HCT116 (cell line): ENCODE measurements at regions not wholly inside any gene's neighbourhood (a gene's known extent, or its start where the extent isn't known, plus 50 kb on each side); places are given as distances from the start of the nearest gene placed in this dataset.

Experiments
- ATAC-seq: fragments of 200-7000 bp; cut with Tn5 transposase; 2 replicates; pipeline ENCODE4 v1.9.1; 2020; ENCODE audit warnings: mild to moderate bottlenecking, moderate library complexity
- BruUV-seq: library from RNA; stranded (reverse); fragments of 400-500 nt; replicated peaks from 2 replicates; lab custom pipeline; 2021; lab: Mats Ljungman, UMichigan
- CTCF ChIA-PET: fragments of 300-600 bp; sonication (Branson Sonifier 250); formaldehyde crosslinking; loops from one replicate; lab custom pipeline; 2021; ENCODE audit warnings: antibody characterized with exemption; lab: Charles Lee
- POLR2A ChIA-PET: fragments of 300-600, 350-600 bp; sonication (Branson Sonifier 250); formaldehyde crosslinking; loops from one replicate; lab custom pipeline; 2021; ENCODE audit warnings: antibody characterized with exemption; lab: Charles Lee
- RAD21 ChIA-PET, 2 experiments: fragments of 300-600 bp; sonication (Branson Sonifier 250); formaldehyde crosslinking; loops; one replicate each; lab custom pipeline; 2023; ENCODE audit warnings: low total read pairs in 2 of 2; ENCODE audit not compliant: uncharacterized antibody in 2 of 2, unreplicated experiment in 2 of 2, low non-redundant PET in 1 of 2; lab: Charles Lee
- DNase-seq: peaks from one replicate; pipeline ENCODE4 v3.0.0-alpha.2; 2010; ENCODE audit warnings: low read depth, low spot score
- H2AFZ ChIP-seq: fragments of 200-600 bp; shearing (Covaris generic), sonication (generic); 2 replicates; pipeline ENCODE4 v1.6.1; 2017; ENCODE audit warnings: low read depth, mixed run types, mixed read lengths, antibody characterized with exemption, low read length; ENCODE audit not compliant: poor library complexity, severe bottlenecking
- H3K27ac ChIP-seq: 2 replicates; pipeline ENCODE4 v1.5.1; 2012; ENCODE audit warnings: low read depth, low read length
- H3K27me3 ChIP-seq: fragments of 200-600 bp; sonication (generic); 2 replicates; pipeline ENCODE4 v1.6.1; 2016; ENCODE audit warnings: mixed run types, low read length, mixed read lengths; ENCODE audit not compliant: insufficient read depth
- H3K36me3 ChIP-seq, 2 experiments: fragments of 200-500 bp in 1 of 2; fragments of 200-600 bp in 1 of 2; sonication (Bioruptor generic) in 1 of 2; sonication (generic) in 1 of 2; 2 replicates each; pipeline versions ENCODE4 v1.5.1 to v1.6.1; 2014 to 2016; ENCODE audit warnings: low read length in 2 of 2, inconsistent platforms in 1 of 2, mixed read lengths in 1 of 2, mixed run types in 1 of 2; ENCODE audit not compliant: insufficient read depth in 2 of 2, control insufficient read depth in 1 of 2
- H3K4me1 ChIP-seq, 2 experiments: fragments of 200-600 bp in 1 of 2; sonication (generic) in 1 of 2; 2 replicates each; pipeline versions ENCODE4 v1.5.1 to v1.6.1; 2012 to 2017; ENCODE audit warnings: low read length in 2 of 2, inconsistent platforms in 1 of 2, mild to moderate bottlenecking in 1 of 2, mixed read lengths in 1 of 2, mixed run types in 1 of 2, moderate library complexity in 1 of 2; ENCODE audit not compliant: insufficient read depth in 2 of 2, control insufficient read depth in 1 of 2
- H3K4me2 ChIP-seq: fragments of 200-600 bp; sonication (generic); 2 replicates; pipeline ENCODE4 v1.6.1; 2017; ENCODE audit warnings: mixed run types, low read length, mixed read lengths
- H3K4me3 ChIP-seq, 2 experiments: fragments of 200-600 bp in 1 of 2; sonication (generic) in 1 of 2; replicated peaks in 1 of 2; 2 replicates each; pipeline ENCODE4 v1.5.1; 2011 to 2016; ENCODE audit warnings: low read length in 2 of 2, control low read depth in 1 of 2, low read depth in 1 of 2, mild to moderate bottlenecking in 1 of 2, mixed read lengths in 1 of 2, mixed run types in 1 of 2
- H3K79me2 ChIP-seq: fragments of 200-600 bp; sonication (generic); 2 replicates; pipeline ENCODE4 v1.6.1; 2017; ENCODE audit warnings: mild to moderate bottlenecking, mixed run types, low read length, moderate library complexity, mixed read lengths; ENCODE audit not compliant: insufficient read depth
- H3K9ac ChIP-seq: fragments of 200-600 bp; sonication (generic); 2 replicates; pipeline ENCODE4 v1.6.1; 2016; ENCODE audit warnings: low read length, mixed read lengths
- H3K9me2 ChIP-seq: fragments of 200-600 bp; sonication (generic), shearing (Covaris generic); 2 replicates; pipeline ENCODE4 v1.6.1; 2017; ENCODE audit warnings: mixed run types, mild to moderate bottlenecking, moderate library complexity; ENCODE audit not compliant: insufficient read depth
- H3K9me3 ChIP-seq, 2 experiments: fragments of 200-500 bp in 1 of 2; fragments of 200-600 bp in 1 of 2; sonication (Bioruptor generic) in 1 of 2; sonication (generic) in 1 of 2; 2 replicates each; pipeline ENCODE4 v1.6.1; 2014 to 2017; ENCODE audit warnings: low read length in 2 of 2, mixed read lengths in 2 of 2, inconsistent platforms in 1 of 2, low read depth in 1 of 2, mild to moderate bottlenecking in 1 of 2, mixed run types in 1 of 2, moderate library complexity in 1 of 2; ENCODE audit not compliant: control insufficient read depth in 1 of 2, insufficient read depth in 1 of 2
- H4K20me1 ChIP-seq: fragments of 200-600 bp; sonication (generic), shearing (Covaris generic); 2 replicates; pipeline ENCODE4 v1.6.1; 2017; ENCODE audit warnings: mixed run types, mild to moderate bottlenecking, moderate library complexity; ENCODE audit not compliant: insufficient read depth
- CBX3 ChIP-seq: IDR thresholded peaks from 2 replicates; pipeline ENCODE4 v1.6.1; 2012; ENCODE audit warnings: low read depth
- EZH2 ChIP-seq: fragments of 200-600 bp; sonication (generic); IDR thresholded peaks from 2 replicates; pipeline ENCODE4 v1.6.1; 2017; ENCODE audit warnings: antibody characterized with exemption, mixed run types
- EZH2phosphoT487 ChIP-seq: fragments of 200-600 bp; IDR thresholded peaks from 2 replicates; pipeline ENCODE4 v1.6.1; 2018; ENCODE audit warnings: antibody characterized with exemption, borderline replicate concordance
- POLR2A ChIP-seq: IDR thresholded peaks from 2 replicates; pipeline ENCODE4 v1.7.0; 2011; ENCODE audit warnings: borderline replicate concordance; ENCODE audit not compliant: insufficient read depth, insufficient read length; ENCODE audit errors: extremely low read depth
- RAD21 ChIP-seq: IDR thresholded peaks from 2 replicates; pipeline ENCODE4 v1.6.1; 2012; ENCODE audit warnings: low read depth, mild to moderate bottlenecking
- ZFX ChIP-seq: fragments of 450-650 bp; IDR thresholded peaks from 2 replicates; pipeline ENCODE4 v1.6.1; 2017
- ZNF274 ChIP-seq: fragments of 200-500 bp; sonication (Bioruptor generic); IDR thresholded peaks from 2 replicates; pipeline ENCODE4 v1.6.1; 2014; ENCODE audit warnings: mild to moderate bottlenecking, low read depth, low read length, inconsistent platforms
- intact Hi-C: fragments of 100-400 bp; cut with micrococcal nuclease; formaldehyde crosslinking; loops from 2 replicates; pipeline ENCODE4 v1.10.0; 2022
- TF ChIP-seq, protein P1 (sequence below), 3 experiments: fragments of 200-600 bp in 1 of 3; sonication (generic) in 1 of 3; IDR thresholded peaks in 2 of 3; conservative IDR thresholded peaks in 1 of 3; 2 replicates each; pipeline ENCODE4 v1.5.1; 2012 to 2017; ENCODE audit warnings: low read depth in 2 of 3, low read length in 2 of 3, antibody characterized with exemption in 1 of 3, borderline replicate concordance in 1 of 3, control low read depth in 1 of 3, mild to moderate bottlenecking in 1 of 3, mixed read lengths in 1 of 3, mixed run types in 1 of 3, moderate library complexity in 1 of 3; ENCODE audit not compliant: insufficient read depth in 1 of 3

DNA sequence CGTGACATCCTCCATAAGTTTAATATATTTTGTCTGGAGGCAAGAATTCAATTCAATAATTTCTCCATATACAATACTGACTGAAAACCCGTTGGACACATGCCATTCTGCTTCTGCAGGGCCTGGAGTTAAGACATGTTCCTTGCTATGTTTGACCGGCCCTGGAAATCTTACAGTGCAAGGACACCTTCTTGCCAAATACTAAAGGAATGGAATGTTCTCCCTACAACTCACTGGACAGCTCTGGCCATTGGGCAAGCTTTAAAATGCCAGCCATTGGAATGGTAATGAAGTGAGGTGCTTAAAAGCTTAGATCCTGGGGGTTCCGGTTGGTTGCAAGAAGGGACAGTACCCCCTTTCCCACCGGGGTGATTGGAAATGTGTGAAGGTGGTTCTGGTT lies 329.8 kb upstream of the PROK2 start:
- no peaks in the 10 kb centered on the region for H3K9me2 ChIP-seq
- H3K36me3 ChIP-seq: no peaks in the 10 kb centered on the region
- TF ChIP-seq EZH2phosphoT487: no peak
- TF ChIP-seq ZNF274: no peak
- intact Hi-C loops: no loop called here
- ATAC-seq (no peak), DNase-seq (no peak)
- no peak overlapping the region for H3K9ac ChIP-seq
- BruUV-seq: no TSS peak
- H3K4me3 ChIP-seq: no peak overlapping the region
- no peak overlapping the region for H3K27ac ChIP-seq
- H3K9me3 ChIP-seq: no peaks in the 10 kb centered on the region
- H4K20me1 ChIP-seq: no peaks in the 10 kb centered on the region
- H3K4me1 ChIP-seq: no peaks in the 10 kb centered on the region
- 0 out of 2 replicates have a peak, but pooled peaks cover 11% of the 10 kb centered on the region for H3K27me3 ChIP-seq
- ChIA-PET POLR2A (interaction anchor here (0.5 kb wide), 1 partner anchor 130 kb away, joined by 3 read pairs; no protein-coding TSS in a partner anchor), CTCF (no interaction called here), RAD21 (no interaction called here)
- H3K79me2 ChIP-seq: no peaks in the 10 kb centered on the region
- H2AFZ ChIP-seq: no peak overlapping the region
- no peak overlapping the region for H3K4me2 ChIP-seq

GRCh38 chr3:72113964-72114363 lies 329.0 kb upstream of the PROK2 start:
- Histone ChIP-seq H2AFZ (no peak overlapping the region), H3K4me2 (no peak overlapping the region), H3K4me3 (no peak overlapping the region), H3K9me3 (no peaks in the 10 kb centered on the region), H3K79me2 (no peaks in the 10 kb centered on the region), H3K36me3 (no peaks in the 10 kb centered on the region), H4K20me1 (no peaks in the 10 kb centered on the region), H3K9me2 (no peaks in the 10 kb centered on the region), H3K27ac (no peak overlapping the region), H3K27me3 (0 out of 2 replicates have a peak, but pooled peaks cover 11% of the 10 kb centered on the region), H3K9ac (no peak overlapping the region), H3K4me1 (no peaks in the 10 kb centered on the region)
- POLR2A ChIA-PET: no interaction called here
- no peak for DNase-seq
- ATAC-seq: no peak
- TF ChIP-seq, protein P1, sequence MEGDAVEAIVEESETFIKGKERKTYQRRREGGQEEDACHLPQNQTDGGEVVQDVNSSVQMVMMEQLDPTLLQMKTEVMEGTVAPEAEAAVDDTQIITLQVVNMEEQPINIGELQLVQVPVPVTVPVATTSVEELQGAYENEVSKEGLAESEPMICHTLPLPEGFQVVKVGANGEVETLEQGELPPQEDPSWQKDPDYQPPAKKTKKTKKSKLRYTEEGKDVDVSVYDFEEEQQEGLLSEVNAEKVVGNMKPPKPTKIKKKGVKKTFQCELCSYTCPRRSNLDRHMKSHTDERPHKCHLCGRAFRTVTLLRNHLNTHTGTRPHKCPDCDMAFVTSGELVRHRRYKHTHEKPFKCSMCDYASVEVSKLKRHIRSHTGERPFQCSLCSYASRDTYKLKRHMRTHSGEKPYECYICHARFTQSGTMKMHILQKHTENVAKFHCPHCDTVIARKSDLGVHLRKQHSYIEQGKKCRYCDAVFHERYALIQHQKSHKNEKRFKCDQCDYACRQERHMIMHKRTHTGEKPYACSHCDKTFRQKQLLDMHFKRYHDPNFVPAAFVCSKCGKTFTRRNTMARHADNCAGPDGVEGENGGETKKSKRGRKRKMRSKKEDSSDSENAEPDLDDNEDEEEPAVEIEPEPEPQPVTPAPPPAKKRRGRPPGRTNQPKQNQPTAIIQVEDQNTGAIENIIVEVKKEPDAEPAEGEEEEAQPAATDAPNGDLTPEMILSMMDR (IDR thresholded peaks at IDR 0.05 in 2 of 3, conservative IDR thresholded peaks at IDR 0.05 in 1 of 3; ENCODE audit: borderline replicate concordance in 1 of 3, insufficient read depth in 1 of 3, low read depth in 2 of 3, low read length in 2 of 3): no peak
- TF ChIP-seq EZH2 (no peak), POLR2A (no peak), RAD21 (no peak), ZFX (no peak), CBX3 (no peak)
- CTCF ChIA-PET: no interaction called here
- no TSS peak for BruUV-seq
- intact Hi-C loops: no loop called here
- RAD21 ChIA-PET: no interaction called here
